Endothelial cell of umbilical vein (primary cell): ENCODE measurements at regions not wholly inside any gene's neighbourhood (a gene's known extent, or its start where the extent isn't known, plus 50 kb on each side); places are given as distances from the start of the nearest gene placed in this dataset.

Experiments used
- BruUV-seq: library from RNA; stranded (reverse); fragments of 400-500 nt; replicated peaks from 2 replicates; lab custom pipeline; 2021; lab: Mats Ljungman, UMichigan
- CTCF ChIA-PET: fragments of 300-600, 350-600 bp; sonication (Branson Sonifier 250); formaldehyde crosslinking; loops from one replicate; lab custom pipeline; 2021; ENCODE audit warnings: antibody characterized with exemption, inconsistent platforms; lab: Charles Lee
- POLR2A ChIA-PET: fragments of 300-600, 350-600 bp; sonication (Branson Sonifier 250); formaldehyde crosslinking; loops from one replicate; lab custom pipeline; 2021; ENCODE audit warnings: antibody characterized with exemption, inconsistent platforms; lab: Charles Lee
- DNase-seq: peaks from one replicate; pipeline ENCODE4 v3.0.0-alpha.2; 2011; ENCODE audit warnings: low read depth, low spot score
- FAIRE-seq: peaks from 2 replicates; lab custom pipeline; 2011; peaks lifted over from hg19 to GRCh38; lab: Jason Lieb, UNC
- H2AFZ ChIP-seq: 2 replicates; pipeline ENCODE4 v1.6.0; 2012; ENCODE audit warnings: low read depth, low read length, control low read depth, inconsistent platforms
- H3K27ac ChIP-seq: 2 replicates; pipeline ENCODE4 v1.5.1; 2011; ENCODE audit warnings: low read depth, mild to moderate bottlenecking, control low read depth, low read length, moderate library complexity; ENCODE audit not compliant: insufficient read depth
- H3K27me3 ChIP-seq, 2 experiments: 2 replicates each; pipeline versions ENCODE4 v1.6.0 to v1.6.1; 2011; ENCODE audit warnings: low read length in 2 of 2, mixed read lengths in 1 of 2; ENCODE audit not compliant: control insufficient read depth in 2 of 2, insufficient read depth in 2 of 2
- H3K36me3 ChIP-seq, 2 experiments: 2 replicates in 1 of 2; 3 replicates in 1 of 2; pipeline ENCODE4 v1.5.1; 2011; ENCODE audit warnings: low read length in 2 of 2, mild to moderate bottlenecking in 1 of 2, moderate library complexity in 1 of 2; ENCODE audit not compliant: control insufficient read depth in 2 of 2, insufficient read depth in 2 of 2; ENCODE audit errors: extremely low read depth in 1 of 2
- H3K4me1 ChIP-seq: 3 replicates; pipeline ENCODE4 v1.5.1; 2011; ENCODE audit warnings: mild to moderate bottlenecking, low read length; ENCODE audit not compliant: control insufficient read depth, insufficient read depth; ENCODE audit errors: extremely low read depth
- H3K4me2 ChIP-seq: 2 replicates; pipeline ENCODE4 v1.6.1; 2011; ENCODE audit warnings: low read length, control low read depth, mixed read lengths; ENCODE audit not compliant: insufficient read depth
- H3K4me3 ChIP-seq, 3 experiments: fragments of 200-600 bp in 1 of 3; sonication (generic), shearing (Covaris generic) in 1 of 3; replicated peaks in 1 of 3; 2 replicates each; pipeline ENCODE4 v1.5.1; 2011 to 2016; ENCODE audit warnings: control low read depth in 3 of 3, low read length in 3 of 3, mild to moderate bottlenecking in 2 of 3, inconsistent platforms in 1 of 3, low read depth in 1 of 3, moderate library complexity in 1 of 3; ENCODE audit not compliant: insufficient read depth in 1 of 3
- H3K79me2 ChIP-seq: 2 replicates; pipeline ENCODE4 v1.6.0; 2012; ENCODE audit warnings: low read length, inconsistent platforms; ENCODE audit not compliant: control insufficient read depth, insufficient read depth
- H3K9ac ChIP-seq: replicated peaks from 2 replicates; pipeline ENCODE3; 2011; ENCODE audit warnings: low read length, control low read depth; ENCODE audit not compliant: insufficient read depth; ENCODE audit errors: extremely low read depth
- H3K9me1 ChIP-seq: replicated peaks from 3 replicates; pipeline ENCODE4 v1.6.0; 2011; ENCODE audit warnings: mild to moderate bottlenecking, low read length; ENCODE audit not compliant: control insufficient read depth, insufficient read depth; ENCODE audit errors: extremely low read depth
- H3K9me3 ChIP-seq: replicated peaks from 2 replicates; pipeline ENCODE4 v1.5.1; 2012; ENCODE audit warnings: low read length, inconsistent platforms; ENCODE audit not compliant: control insufficient read depth, insufficient read depth
- H4K20me1 ChIP-seq: replicated peaks from 2 replicates; pipeline ENCODE3; 2011; ENCODE audit warnings: mild to moderate bottlenecking, low read length; ENCODE audit not compliant: control insufficient read depth, insufficient read depth; ENCODE audit errors: extremely low read depth
- CTCF ChIP-seq, 2 donors: IDR thresholded peaks; 1 replicate in 1 of 2; 2 replicates in 1 of 2; pipeline ENCODE4 v1.5.1; 2011; ENCODE audit warnings: low read length in 2 of 2, mild to moderate bottlenecking in 2 of 2, moderate library complexity in 2 of 2, control low read depth in 1 of 2, inconsistent platforms in 1 of 2, low read depth in 1 of 2; ENCODE audit not compliant: insufficient read depth in 1 of 2; ENCODE audit errors: extremely low read depth in 1 of 2
- EZH2 ChIP-seq: IDR thresholded peaks from 2 replicates; pipeline ENCODE4 v1.6.1; 2012; ENCODE audit warnings: borderline replicate concordance, low read depth, mild to moderate bottlenecking, moderate library complexity, low read length, inconsistent platforms; ENCODE audit not compliant: severe bottlenecking
- GATA2 ChIP-seq: IDR thresholded peaks from 2 replicates; pipeline ENCODE4 v1.7.0; 2011; ENCODE audit warnings: low read depth, mild to moderate bottlenecking, moderate library complexity, mixed read lengths, low read length; ENCODE audit not compliant: insufficient read length, insufficient read depth
- JUN ChIP-seq: IDR thresholded peaks from 2 replicates; pipeline ENCODE4 v1.6.1; 2011; ENCODE audit warnings: borderline replicate concordance, low read depth; ENCODE audit not compliant: insufficient read length, insufficient read depth
- MAX ChIP-seq: IDR thresholded peaks from 2 replicates; pipeline ENCODE4 v1.6.1; 2011; ENCODE audit not compliant: insufficient read depth, insufficient read length
- POLR2A ChIP-seq: IDR thresholded peaks from 2 replicates; pipeline ENCODE4 v1.6.1; 2012; ENCODE audit warnings: low read depth, mild to moderate bottlenecking, control low read depth, low read length
- POLR2AphosphoS5 ChIP-seq: IDR thresholded peaks from 2 replicates; pipeline ENCODE4 v1.6.1; 2012; ENCODE audit warnings: low read depth, mild to moderate bottlenecking, control low read depth, low read length, moderate library complexity; ENCODE audit not compliant: insufficient read depth
- dilution Hi-C: fragments of 300-500 bp; cut with MboI; formaldehyde crosslinking; loops from one replicate; pipeline ENCODE4 v1.15.0; 2019; ENCODE audit warnings: low sequenced_read_pairs; ENCODE audit not compliant: extremely low pct_ligation_motif_present
- intact Hi-C: fragments of 100-400 bp; cut with micrococcal nuclease; formaldehyde crosslinking; loops from one replicate; pipeline ENCODE4 v1.10.0; 2022

- BruUV-seq = no TSS peak
- Histone ChIP-seq H3K27ac (no peak overlapping the region), H3K9ac (no peak overlapping the region), H4K20me1 (no peaks in the 10 kb centered on the region), H3K27me3 (no peaks in the 10 kb centered on the region), H3K4me3 (no peak overlapping the region), H3K9me3 (no peaks in the 10 kb centered on the region), H3K79me2 (no peaks in the 10 kb centered on the region), H3K4me1 (no peaks in the 10 kb centered on the region), H3K9me1 (no peaks in the 10 kb centered on the region), H3K36me3 (no peaks in the 10 kb centered on the region), H3K4me2 (no peak overlapping the region), H2AFZ (no peak overlapping the region)
- POLR2A ChIA-PET = no interaction called here
- FAIRE-seq (no peak), DNase-seq (no peak)
- TF ChIP-seq GATA2 (no peak), EZH2 (no peak), POLR2AphosphoS5 (no peak), CTCF (IDR thresholded peaks at IDR 0.05; ENCODE audit: extremely low read depth in 1 of 2, insufficient read depth in 1 of 2, low read depth in 1 of 2, low read length in 2 of 2) (no peak), POLR2A (no peak), JUN (no peak), MAX (no peak)
- dilution Hi-C loops (no loop called here), intact Hi-C loops (no loop called here)
- CTCF ChIA-PET = interaction anchor here (1.1 to 5.7 kb wide), 2 partner anchors 8 to 370 kb away, joined by 3 to 312 read pairs; no protein-coding TSS in a partner anchor
These were observed 341.5 kb upstream of the DNAJC19 start for GRCh38 chr3:181330821-181331563.
